SK-N-SH (cell line): ENCODE measurements at regions not wholly inside any gene's neighbourhood (a gene's known extent, or its start where the extent isn't known, plus 50 kb on each side); places are given as distances from the start of the nearest gene placed in this dataset.

Experiments used
- CTCF ChIA-PET: fragments of 300-600, 350-600 bp; formaldehyde crosslinking; extraction: SDS; loops from one replicate; lab custom pipeline; 2021; lab: Yijun Ruan, JAX
- POLR2A ChIA-PET: fragments of 350-600 bp; sonication (Branson Sonifier 250); formaldehyde crosslinking; extraction: SDS; loops from one replicate; lab custom pipeline; 2020; ENCODE audit warnings: antibody characterized with exemption, inconsistent platforms; lab: Yijun Ruan, JAX
- DNase-seq: peaks from one replicate; pipeline ENCODE4 v3.0.0; 2012
- H2AFZ ChIP-seq: fragments of 200-600 bp; sonication (generic); 2 replicates; pipeline ENCODE4 v1.8.1; 2016; ENCODE audit warnings: antibody characterized with exemption, mild to moderate bottlenecking, low read depth
- H3F3A ChIP-seq: fragments of 200-600 bp; sonication (generic); replicated peaks from 2 replicates; pipeline ENCODE3; 2016; ENCODE audit warnings: antibody characterized with exemption, mild to moderate bottlenecking; ENCODE audit not compliant: insufficient read depth
- H3K27ac ChIP-seq, 2 experiments: fragments of 200-500 bp in 1 of 2; fragments of 200-600 bp in 1 of 2; sonication (Bioruptor generic) in 1 of 2; sonication (generic), shearing (Covaris generic) in 1 of 2; 2 replicates each; pipeline versions ENCODE4 v1.5.1 to v1.6.1; 2014 to 2016; ENCODE audit warnings: low read depth in 2 of 2, inconsistent platforms in 1 of 2, low read length in 1 of 2, mild to moderate bottlenecking in 1 of 2, mixed read lengths in 1 of 2
- H3K27me3 ChIP-seq: fragments of 200-600 bp; sonication (generic), shearing (Covaris generic); 2 replicates; pipeline ENCODE4 v1.6.1; 2016; ENCODE audit warnings: mixed run types; ENCODE audit not compliant: insufficient read depth
- H3K36me3 ChIP-seq, 2 experiments: fragments of 200-500 bp in 1 of 2; fragments of 200-600 bp in 1 of 2; sonication (Bioruptor generic) in 1 of 2; sonication (generic) in 1 of 2; replicated peaks in 1 of 2; 2 replicates each; pipeline versions ENCODE3 to v1.5.1; 2014 to 2016; ENCODE audit warnings: low read length in 1 of 2, mild to moderate bottlenecking in 1 of 2; ENCODE audit not compliant: insufficient read depth in 2 of 2, control insufficient read depth in 1 of 2
- H3K4me1 ChIP-seq, 2 experiments: fragments of 200-500 bp in 1 of 2; fragments of 200-600 bp in 1 of 2; sonication (Bioruptor generic) in 1 of 2; sonication (generic), shearing (Covaris generic) in 1 of 2; 2 replicates each; pipeline versions ENCODE4 v1.5.1 to v1.6.1; 2014 to 2016; ENCODE audit warnings: low read depth in 1 of 2, low read length in 1 of 2, mixed run types in 1 of 2; ENCODE audit not compliant: insufficient read depth in 2 of 2, control insufficient read depth in 1 of 2
- H3K4me2 ChIP-seq: fragments of 200-600 bp; sonication (generic), shearing (Covaris generic); 2 replicates; pipeline ENCODE4 v1.6.1; 2017; ENCODE audit warnings: mixed run types
- H3K4me3 ChIP-seq, 2 experiments: fragments of 200-500 bp in 1 of 2; fragments of 200-600 bp in 1 of 2; sonication (Bioruptor generic) in 1 of 2; sonication (generic), shearing (Covaris generic) in 1 of 2; 2 replicates each; pipeline versions ENCODE4 v1.5.1 to v1.8.1; 2014 to 2016; ENCODE audit warnings: low read depth in 2 of 2, inconsistent platforms in 1 of 2, low read length in 1 of 2, mild to moderate bottlenecking in 1 of 2, mixed read lengths in 1 of 2, moderate library complexity in 1 of 2
- H3K79me2 ChIP-seq: fragments of 200-600 bp; sonication (generic); 2 replicates; pipeline ENCODE4 v1.8.1; 2017; ENCODE audit warnings: mild to moderate bottlenecking; ENCODE audit not compliant: insufficient read depth
- H3K9ac ChIP-seq: fragments of 200-600 bp; sonication (generic); 2 replicates; pipeline ENCODE4 v1.6.1; 2017; ENCODE audit warnings: mixed run types
- H3K9me2 ChIP-seq: fragments of 200-600 bp; sonication (generic); 2 replicates; pipeline ENCODE4 v1.6.1; 2017; ENCODE audit warnings: mixed run types
- H3K9me3 ChIP-seq: fragments of 200-600 bp; sonication (generic); 2 replicates; pipeline ENCODE4 v1.6.1; 2017; ENCODE audit warnings: mixed run types, mild to moderate bottlenecking, moderate library complexity
- H4K20me1 ChIP-seq: fragments of 200-600 bp; sonication (generic); 2 replicates; pipeline ENCODE4 v1.6.1; 2017; ENCODE audit warnings: mild to moderate bottlenecking, mixed run types; ENCODE audit not compliant: insufficient read depth
- CHD2 ChIP-seq: fragments of 150-350 bp; IDR thresholded peaks from 2 replicates; pipeline ENCODE4 v1.6.1; 2018; ENCODE audit warnings: low read length; ENCODE audit not compliant: partially characterized antibody
- ELF1 ChIP-seq: IDR thresholded peaks from 2 replicates; pipeline ENCODE4 v1.4.0; 2012
- EP300 ChIP-seq, 2 experiments: IDR thresholded peaks; 2 replicates each; pipeline versions ENCODE4 v1.4.0 to v1.6.1; 2012; ENCODE audit warnings: borderline replicate concordance in 1 of 2, low read depth in 1 of 2, low read length in 1 of 2
- EZH2phosphoT487 ChIP-seq: fragments of 200-600 bp; sonication (generic); IDR thresholded peaks from 2 replicates; pipeline ENCODE4 v1.6.1; 2017; ENCODE audit warnings: low read depth, mixed run types, mild to moderate bottlenecking, antibody characterized with exemption, moderate library complexity, borderline replicate concordance
- GABPA ChIP-seq: IDR thresholded peaks from 2 replicates; pipeline ENCODE4 v1.4.0; 2012; ENCODE audit warnings: low read depth, mild to moderate bottlenecking
- GATA2 ChIP-seq: sonication (generic); formaldehyde crosslinking; IDR thresholded peaks from 2 replicates; pipeline ENCODE4 v1.5.0; 2020; ENCODE audit warnings: mild to moderate bottlenecking, missing genetic modification reagents
- JUND ChIP-seq: IDR thresholded peaks from 2 replicates; pipeline ENCODE4 v1.4.0; 2012
- MEF2A ChIP-seq: IDR thresholded peaks from 2 replicates; pipeline ENCODE4 v1.4.0; 2012; ENCODE audit warnings: low read depth, borderline replicate concordance
- NRF1 ChIP-seq: IDR thresholded peaks from 2 replicates; pipeline ENCODE4 v1.6.1; 2012; ENCODE audit warnings: low read depth, mild to moderate bottlenecking, low read length
- POLR2AphosphoS5 ChIP-seq: IDR thresholded peaks from 2 replicates; pipeline ENCODE4 v1.6.1; 2012; ENCODE audit warnings: low read depth, low read length
- RCOR1 ChIP-seq: fragments of 150-350 bp; IDR thresholded peaks from 2 replicates; pipeline ENCODE4 v1.6.1; 2017; ENCODE audit warnings: antibody characterized with exemption, low read length
- SMC3 ChIP-seq: IDR thresholded peaks from 2 replicates; pipeline ENCODE4 v1.6.1; 2012; ENCODE audit warnings: low read depth, low read length, improper control_type of control experiment
- TEAD4 ChIP-seq: IDR thresholded peaks from 2 replicates; pipeline ENCODE4 v1.4.0; 2012; ENCODE audit warnings: mild to moderate bottlenecking, borderline replicate concordance; ENCODE audit not compliant: insufficient read depth
- YY1 ChIP-seq: IDR thresholded peaks from 2 replicates; pipeline ENCODE4 v1.4.0; 2012; ENCODE audit warnings: low read depth, mild to moderate bottlenecking
- WGBS: methylation state at CpG from one replicate; pipeline ENCODE4 v1.1.6; 2017; ENCODE audit warnings: low lambda C conversion rate; 5-methylcytosine and 5-hydroxymethylcytosine counted together
- TF ChIP-seq, protein P1 (sequence below): IDR thresholded peaks from 2 replicates; pipeline ENCODE4 v1.4.0; 2012; ENCODE audit warnings: low read depth, borderline replicate concordance
- TF ChIP-seq, protein P2 (sequence below): IDR thresholded peaks from 2 replicates; pipeline ENCODE4 v1.6.1; 2012; ENCODE audit warnings: mild to moderate bottlenecking, low read depth, low read length, moderate library complexity
- TF ChIP-seq, protein P3 (sequence below): fragments of 150-350 bp; IDR thresholded peaks from 2 replicates; pipeline ENCODE4 v1.6.1; 2016; ENCODE audit warnings: mild to moderate bottlenecking, low read depth, low read length
- TF ChIP-seq, protein P4 (sequence below): IDR thresholded peaks from 2 replicates; pipeline ENCODE4 v1.4.0; 2012; ENCODE audit warnings: low read depth
- TF ChIP-seq, protein P5 (sequence below): fragments of 150-350 bp; IDR thresholded peaks from 2 replicates; pipeline ENCODE4 v1.6.1; 2017; ENCODE audit warnings: antibody characterized with exemption, low read length, low read depth, borderline replicate concordance
- TF ChIP-seq, protein P6 (sequence below): fragments of 200-600 bp; sonication (generic); IDR thresholded peaks from 2 replicates; pipeline ENCODE4 v1.6.1; 2017; ENCODE audit warnings: antibody characterized with exemption, mild to moderate bottlenecking, moderate library complexity

DNA sequence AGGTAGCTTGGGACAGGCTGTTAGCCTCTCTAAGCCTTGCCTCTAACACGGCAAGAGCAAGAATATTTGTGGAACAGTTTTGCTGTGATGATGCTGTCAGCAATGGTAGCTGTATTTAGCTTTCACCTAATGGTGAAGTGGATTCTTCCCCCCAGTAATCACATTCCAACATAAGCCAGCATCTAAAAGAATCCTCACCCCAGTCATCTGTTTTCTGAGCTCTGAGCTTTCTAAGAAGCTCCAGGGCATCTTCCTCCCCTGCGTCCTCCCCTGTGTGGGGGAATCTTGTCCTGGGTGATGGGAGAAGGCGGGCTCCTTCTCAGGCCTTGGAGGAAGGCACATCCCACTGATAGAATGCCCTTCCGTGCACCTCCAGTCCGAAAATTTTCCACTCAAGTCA lies 367.6 kb downstream of the BRD1 start:
- Histone ChIP-seq H3K79me2 (no peaks in the 10 kb centered on the region), H3K4me1 (no peaks in the 10 kb centered on the region), H3K9ac (no peak overlapping the region), H3K9me3 (no peaks in the 10 kb centered on the region), H3K36me3 (no peaks in the 10 kb centered on the region), H2AFZ (no peak overlapping the region), H4K20me1 (no peaks in the 10 kb centered on the region), H3K27me3 (peaks cover 14% of the 10 kb centered on the region; the same call in 1 of the 2 replicates), H3F3A (no peaks in the 10 kb centered on the region), H3K4me3 (no peak overlapping the region), H3K27ac (no peak overlapping the region), H3K9me2 (no peaks in the 10 kb centered on the region), H3K4me2 (no peak overlapping the region)
- DNase-seq = no peak
- ChIA-PET POLR2A (no interaction called here), CTCF (interaction anchor here (1.4 kb wide), 1 partner anchor 173 kb away, joined by 3 read pairs; no protein-coding TSS in a partner anchor)
- WGBS = 0% methylated on average over 5 of the region's 5 CpGs
- TF ChIP-seq, protein P1, sequence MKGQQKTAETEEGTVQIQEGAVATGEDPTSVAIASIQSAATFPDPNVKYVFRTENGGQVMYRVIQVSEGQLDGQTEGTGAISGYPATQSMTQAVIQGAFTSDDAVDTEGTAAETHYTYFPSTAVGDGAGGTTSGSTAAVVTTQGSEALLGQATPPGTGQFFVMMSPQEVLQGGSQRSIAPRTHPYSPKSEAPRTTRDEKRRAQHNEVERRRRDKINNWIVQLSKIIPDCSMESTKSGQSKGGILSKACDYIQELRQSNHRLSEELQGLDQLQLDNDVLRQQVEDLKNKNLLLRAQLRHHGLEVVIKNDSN = no peak
- TF ChIP-seq GATA2 (no peak), CHD2 (no peak), YY1 (no peak), TEAD4 (no peak), EZH2phosphoT487 (no peak), RCOR1 (no peak), EP300 (IDR thresholded peaks at IDR 0.05; ENCODE audit: borderline replicate concordance in 1 of 2, low read depth in 1 of 2, low read length in 1 of 2) (no peak), GABPA (no peak), ELF1 (no peak), POLR2AphosphoS5 (no peak), NRF1 (no peak), JUND (no peak), MEF2A (no peak), SMC3 (no peak)
- TF ChIP-seq, protein P2, sequence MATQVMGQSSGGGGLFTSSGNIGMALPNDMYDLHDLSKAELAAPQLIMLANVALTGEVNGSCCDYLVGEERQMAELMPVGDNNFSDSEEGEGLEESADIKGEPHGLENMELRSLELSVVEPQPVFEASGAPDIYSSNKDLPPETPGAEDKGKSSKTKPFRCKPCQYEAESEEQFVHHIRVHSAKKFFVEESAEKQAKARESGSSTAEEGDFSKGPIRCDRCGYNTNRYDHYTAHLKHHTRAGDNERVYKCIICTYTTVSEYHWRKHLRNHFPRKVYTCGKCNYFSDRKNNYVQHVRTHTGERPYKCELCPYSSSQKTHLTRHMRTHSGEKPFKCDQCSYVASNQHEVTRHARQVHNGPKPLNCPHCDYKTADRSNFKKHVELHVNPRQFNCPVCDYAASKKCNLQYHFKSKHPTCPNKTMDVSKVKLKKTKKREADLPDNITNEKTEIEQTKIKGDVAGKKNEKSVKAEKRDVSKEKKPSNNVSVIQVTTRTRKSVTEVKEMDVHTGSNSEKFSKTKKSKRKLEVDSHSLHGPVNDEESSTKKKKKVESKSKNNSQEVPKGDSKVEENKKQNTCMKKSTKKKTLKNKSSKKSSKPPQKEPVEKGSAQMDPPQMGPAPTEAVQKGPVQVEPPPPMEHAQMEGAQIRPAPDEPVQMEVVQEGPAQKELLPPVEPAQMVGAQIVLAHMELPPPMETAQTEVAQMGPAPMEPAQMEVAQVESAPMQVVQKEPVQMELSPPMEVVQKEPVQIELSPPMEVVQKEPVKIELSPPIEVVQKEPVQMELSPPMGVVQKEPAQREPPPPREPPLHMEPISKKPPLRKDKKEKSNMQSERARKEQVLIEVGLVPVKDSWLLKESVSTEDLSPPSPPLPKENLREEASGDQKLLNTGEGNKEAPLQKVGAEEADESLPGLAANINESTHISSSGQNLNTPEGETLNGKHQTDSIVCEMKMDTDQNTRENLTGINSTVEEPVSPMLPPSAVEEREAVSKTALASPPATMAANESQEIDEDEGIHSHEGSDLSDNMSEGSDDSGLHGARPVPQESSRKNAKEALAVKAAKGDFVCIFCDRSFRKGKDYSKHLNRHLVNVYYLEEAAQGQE = no peak
- TF ChIP-seq, protein P3, sequence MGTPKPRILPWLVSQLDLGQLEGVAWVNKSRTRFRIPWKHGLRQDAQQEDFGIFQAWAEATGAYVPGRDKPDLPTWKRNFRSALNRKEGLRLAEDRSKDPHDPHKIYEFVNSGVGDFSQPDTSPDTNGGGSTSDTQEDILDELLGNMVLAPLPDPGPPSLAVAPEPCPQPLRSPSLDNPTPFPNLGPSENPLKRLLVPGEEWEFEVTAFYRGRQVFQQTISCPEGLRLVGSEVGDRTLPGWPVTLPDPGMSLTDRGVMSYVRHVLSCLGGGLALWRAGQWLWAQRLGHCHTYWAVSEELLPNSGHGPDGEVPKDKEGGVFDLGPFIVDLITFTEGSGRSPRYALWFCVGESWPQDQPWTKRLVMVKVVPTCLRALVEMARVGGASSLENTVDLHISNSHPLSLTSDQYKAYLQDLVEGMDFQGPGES = no peak
- TF ChIP-seq, protein P4, sequence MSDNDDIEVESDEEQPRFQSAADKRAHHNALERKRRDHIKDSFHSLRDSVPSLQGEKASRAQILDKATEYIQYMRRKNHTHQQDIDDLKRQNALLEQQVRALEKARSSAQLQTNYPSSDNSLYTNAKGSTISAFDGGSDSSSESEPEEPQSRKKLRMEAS = no peak
- TF ChIP-seq, protein P5, sequence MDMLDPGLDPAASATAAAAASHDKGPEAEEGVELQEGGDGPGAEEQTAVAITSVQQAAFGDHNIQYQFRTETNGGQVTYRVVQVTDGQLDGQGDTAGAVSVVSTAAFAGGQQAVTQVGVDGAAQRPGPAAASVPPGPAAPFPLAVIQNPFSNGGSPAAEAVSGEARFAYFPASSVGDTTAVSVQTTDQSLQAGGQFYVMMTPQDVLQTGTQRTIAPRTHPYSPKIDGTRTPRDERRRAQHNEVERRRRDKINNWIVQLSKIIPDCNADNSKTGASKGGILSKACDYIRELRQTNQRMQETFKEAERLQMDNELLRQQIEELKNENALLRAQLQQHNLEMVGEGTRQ = no peak
- TF ChIP-seq, protein P6, sequence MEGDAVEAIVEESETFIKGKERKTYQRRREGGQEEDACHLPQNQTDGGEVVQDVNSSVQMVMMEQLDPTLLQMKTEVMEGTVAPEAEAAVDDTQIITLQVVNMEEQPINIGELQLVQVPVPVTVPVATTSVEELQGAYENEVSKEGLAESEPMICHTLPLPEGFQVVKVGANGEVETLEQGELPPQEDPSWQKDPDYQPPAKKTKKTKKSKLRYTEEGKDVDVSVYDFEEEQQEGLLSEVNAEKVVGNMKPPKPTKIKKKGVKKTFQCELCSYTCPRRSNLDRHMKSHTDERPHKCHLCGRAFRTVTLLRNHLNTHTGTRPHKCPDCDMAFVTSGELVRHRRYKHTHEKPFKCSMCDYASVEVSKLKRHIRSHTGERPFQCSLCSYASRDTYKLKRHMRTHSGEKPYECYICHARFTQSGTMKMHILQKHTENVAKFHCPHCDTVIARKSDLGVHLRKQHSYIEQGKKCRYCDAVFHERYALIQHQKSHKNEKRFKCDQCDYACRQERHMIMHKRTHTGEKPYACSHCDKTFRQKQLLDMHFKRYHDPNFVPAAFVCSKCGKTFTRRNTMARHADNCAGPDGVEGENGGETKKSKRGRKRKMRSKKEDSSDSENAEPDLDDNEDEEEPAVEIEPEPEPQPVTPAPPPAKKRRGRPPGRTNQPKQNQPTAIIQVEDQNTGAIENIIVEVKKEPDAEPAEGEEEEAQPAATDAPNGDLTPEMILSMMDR = no peak
